Adipocyte (in vitro differentiated cells): ENCODE measurements at regions not wholly inside any gene's neighbourhood (a gene's known extent, or its start where the extent isn't known, plus 50 kb on each side); places are given as distances from the start of the nearest gene placed in this dataset.

Source experiments
- DNase-seq: peaks from one replicate; pipeline ENCODE4 v3.0.0-alpha.2; 2015; ENCODE audit warnings: low read depth
- H3K27me3 ChIP-seq: replicated peaks from 2 replicates; pipeline ENCODE4 v1.7.0; 2013; ENCODE audit warnings: mild to moderate bottlenecking, low read length, moderate library complexity; ENCODE audit not compliant: control insufficient read depth, insufficient read depth
- H3K36me3 ChIP-seq: 2 replicates; pipeline ENCODE4 v1.7.0; 2013; ENCODE audit warnings: low read length, mild to moderate bottlenecking, moderate library complexity; ENCODE audit not compliant: control insufficient read depth, insufficient read depth, severe bottlenecking
- H3K4me1 ChIP-seq: 2 replicates; pipeline ENCODE4 v1.7.0; 2013; ENCODE audit warnings: mild to moderate bottlenecking, low read length, moderate library complexity; ENCODE audit not compliant: control insufficient read depth, insufficient read depth
- H3K4me3 ChIP-seq: 2 replicates; pipeline ENCODE4 v1.7.0; 2013; ENCODE audit warnings: mild to moderate bottlenecking, low read length, moderate library complexity
- H3K9ac ChIP-seq: 2 replicates; pipeline ENCODE4 v1.7.0; 2013; ENCODE audit warnings: mild to moderate bottlenecking, low read length, moderate library complexity
- H3K9me3 ChIP-seq: 2 replicates; pipeline ENCODE4 v1.7.0; 2013; ENCODE audit warnings: mild to moderate bottlenecking, low read length, moderate library complexity; ENCODE audit not compliant: control insufficient read depth

GRCh38 chr2:196448407-196449079 is 191.0 kb upstream of the CCDC150 start:
- no peaks in the 10 kb centered on the region for H3K36me3 ChIP-seq
- no peaks in the 10 kb centered on the region for H3K27me3 ChIP-seq
- no peaks in the 10 kb centered on the region for H3K9me3 ChIP-seq
- H3K9ac ChIP-seq = no peak overlapping the region
- no peak overlapping the region for H3K4me3 ChIP-seq
- no peaks in the 10 kb centered on the region for H3K4me1 ChIP-seq
- DNase-seq = no peak

GRCh38 chr2:196449083-196449482 is 190.4 kb upstream of the CCDC150 start:
- Histone ChIP-seq H3K27me3 (no peaks in the 10 kb centered on the region), H3K4me1 (no peaks in the 10 kb centered on the region), H3K9ac (no peak overlapping the region), H3K9me3 (no peaks in the 10 kb centered on the region), H3K4me3 (no peak overlapping the region), H3K36me3 (no peaks in the 10 kb centered on the region)
- DNase-seq = no peak

- no peaks in the 10 kb centered on the region for H3K9me3 ChIP-seq
- no peaks in the 10 kb centered on the region for H3K36me3 ChIP-seq
- no peaks in the 10 kb centered on the region for H3K4me1 ChIP-seq
- H3K27me3 ChIP-seq = no peaks in the 10 kb centered on the region
- H3K9ac ChIP-seq = no peak overlapping the region
- H3K4me3 ChIP-seq = no peak overlapping the region
- DNase-seq = no peak
Measured at GRCh38 chr2:196452758-196453157, 186.8 kb upstream of the CCDC150 start.

GRCh38 chr2:196453613-196454047 is 185.9 kb upstream of the CCDC150 start:
- Histone ChIP-seq H3K4me1 (no peaks in the 10 kb centered on the region), H3K9me3 (no peaks in the 10 kb centered on the region), H3K9ac (no peak overlapping the region), H3K36me3 (no peaks in the 10 kb centered on the region), H3K4me3 (no peak overlapping the region), H3K27me3 (no peaks in the 10 kb centered on the region)
- DNase-seq = peak; percentile 64

- H3K4me3 ChIP-seq = no peak overlapping the region
- no peak overlapping the region for H3K9ac ChIP-seq
- no peak for DNase-seq
- no peaks in the 10 kb centered on the region for H3K4me1 ChIP-seq
- no peaks in the 10 kb centered on the region for H3K9me3 ChIP-seq
- H3K36me3 ChIP-seq = no peaks in the 10 kb centered on the region
- H3K27me3 ChIP-seq = no peaks in the 10 kb centered on the region
Measured at GRCh38 chr2:196454492-196454891, 185.0 kb upstream of the CCDC150 start.

GRCh38 chr2:196459539-196459938 is 180.0 kb upstream of the CCDC150 start:
- H3K4me1 ChIP-seq = no peaks in the 10 kb centered on the region
- no peak overlapping the region for H3K9ac ChIP-seq
- no peaks in the 10 kb centered on the region for H3K27me3 ChIP-seq
- H3K9me3 ChIP-seq = peaks cover 16% of the 10 kb centered on the region
- no peak overlapping the region for H3K4me3 ChIP-seq
- DNase-seq = peak; percentile 56
- H3K36me3 ChIP-seq = no peaks in the 10 kb centered on the region

- no peak for DNase-seq
- Histone ChIP-seq H3K27me3 (no peaks in the 10 kb centered on the region), H3K9ac (no peak overlapping the region), H3K4me3 (no peak overlapping the region), H3K36me3 (no peaks in the 10 kb centered on the region), H3K9me3 (peaks cover 16% of the 10 kb centered on the region), H3K4me1 (no peaks in the 10 kb centered on the region)
Measured at GRCh38 chr2:196463706-196464105, 175.8 kb upstream of the CCDC150 start.

- no peaks in the 10 kb centered on the region for H3K27me3 ChIP-seq
- H3K4me3 ChIP-seq = no peak overlapping the region
- no peaks in the 10 kb centered on the region for H3K4me1 ChIP-seq
- peaks cover 16% of the 10 kb centered on the region for H3K9me3 ChIP-seq
- H3K36me3 ChIP-seq = no peaks in the 10 kb centered on the region
- no peak overlapping the region for H3K9ac ChIP-seq
- peak; percentile 49 for DNase-seq
Measured at GRCh38 chr2:196464311-196464710, 175.2 kb upstream of the CCDC150 start.

GRCh38 chr2:196466581-196466980 is 172.9 kb upstream of the CCDC150 start:
- no peak overlapping the region for H3K4me3 ChIP-seq
- DNase-seq = no peak
- peaks cover 16% of the 10 kb centered on the region for H3K9me3 ChIP-seq
- H3K36me3 ChIP-seq = no peaks in the 10 kb centered on the region
- H3K27me3 ChIP-seq = no peaks in the 10 kb centered on the region
- H3K4me1 ChIP-seq = no peaks in the 10 kb centered on the region
- H3K9ac ChIP-seq = no peak overlapping the region

GRCh38 chr2:196468394-196468793 is 171.1 kb upstream of the CCDC150 start:
- Histone ChIP-seq H3K9ac (no peak overlapping the region), H3K27me3 (no peaks in the 10 kb centered on the region), H3K4me3 (no peak overlapping the region), H3K4me1 (no peaks in the 10 kb centered on the region), H3K36me3 (no peaks in the 10 kb centered on the region), H3K9me3 (peaks cover 4% of the 10 kb centered on the region)
- no peak for DNase-seq

GRCh38 chr2:196473617-196474016 is 165.9 kb upstream of the CCDC150 start:
- Histone ChIP-seq H3K4me3 (no peak overlapping the region), H3K9ac (no peak overlapping the region), H3K9me3 (no peaks in the 10 kb centered on the region), H3K4me1 (no peaks in the 10 kb centered on the region), H3K36me3 (no peaks in the 10 kb centered on the region), H3K27me3 (no peaks in the 10 kb centered on the region)
- no peak for DNase-seq

GRCh38 chr2:196475611-196476010 is 163.9 kb upstream of the CCDC150 start:
- no peak overlapping the region for H3K9ac ChIP-seq
- no peaks in the 10 kb centered on the region for H3K9me3 ChIP-seq
- H3K27me3 ChIP-seq = no peaks in the 10 kb centered on the region
- H3K4me3 ChIP-seq = no peak overlapping the region
- H3K36me3 ChIP-seq = no peaks in the 10 kb centered on the region
- H3K4me1 ChIP-seq = peaks cover 17% of the 10 kb centered on the region
- DNase-seq = no peak
